Gastroesophageal sphincter (tissue), 4 donors: ENCODE measurements at regions not wholly inside any gene's neighbourhood (a gene's known extent, or its start where the extent isn't known, plus 50 kb on each side); places are given as distances from the start of the nearest gene placed in this dataset.

Source experiments
- ATAC-seq: fragments of 150-250 bp; one replicate; pipeline ENCODE4 v1.9.1; 2016; ENCODE audit warnings: mild to moderate bottlenecking, moderate library complexity
- H3K27ac ChIP-seq, 4 donors: fragments of 200-600 bp; sonication (generic) in 3 of 4; 1 replicate in 3 of 4; 2 replicates in 1 of 4; pipeline ENCODE4 v1.5.1; 2016 to 2019
- H3K27me3 ChIP-seq: fragments of 200-600 bp; sonication (generic); one replicate; pipeline ENCODE4 v1.5.1; 2019
- H3K36me3 ChIP-seq, 2 donors: fragments of 200-600 bp; sonication (generic); one replicate each; pipeline ENCODE4 v1.5.1; 2019; ENCODE audit warnings: control low read depth in 1 of 2
- H3K4me1 ChIP-seq, 3 donors: fragments of 200-600 bp; sonication (generic); 1 replicate in 2 of 3; 2 replicates in 1 of 3; pipeline ENCODE4 v1.5.1; 2016 to 2019; ENCODE audit warnings: control low read depth in 2 of 3
- H3K4me3 ChIP-seq, 2 donors: fragments of 200-600 bp; sonication (generic); one replicate each; pipeline ENCODE4 v1.5.1; 2019; ENCODE audit warnings: mild to moderate bottlenecking in 1 of 2, moderate library complexity in 1 of 2
- H3K9me3 ChIP-seq, 3 donors: fragments of 200-600 bp; sonication (generic); one replicate each; pipeline ENCODE4 v1.5.1; 2017 to 2019; ENCODE audit warnings: control low read depth in 2 of 3
- CTCF ChIP-seq, 4 experiments: fragments of 200-600 bp in 2 of 4; fragments of 450-650 bp in 2 of 4; sonication (generic) in 1 of 4; IDR thresholded peaks; one replicate each; pipeline ENCODE4 v1.5.1; 2017 to 2019; ENCODE audit warnings: antibody characterized with exemption in 4 of 4, mild to moderate bottlenecking in 2 of 4, moderate library complexity in 2 of 4
- EP300 ChIP-seq: sonication (generic); formaldehyde crosslinking; IDR thresholded peaks from one replicate; pipeline ENCODE4 v1.6.1; 2017; ENCODE audit warnings: antibody characterized with exemption, mild to moderate bottlenecking
- POLR2A ChIP-seq, 2 donors: fragments of 450-650 bp; IDR thresholded peaks; one replicate each; pipeline ENCODE4 v1.6.1; 2017; ENCODE audit warnings: antibody characterized with exemption in 2 of 2, mild to moderate bottlenecking in 2 of 2, moderate library complexity in 1 of 2
- POLR2AphosphoS5 ChIP-seq: sonication (generic); formaldehyde crosslinking; IDR thresholded peaks from one replicate; pipeline ENCODE4 v1.6.1; 2017; ENCODE audit warnings: antibody characterized with exemption
- WGBS, 2 donors: methylation state at CpG; one replicate each; pipeline ENCODE4 v1.1.5; 2018; ENCODE audit warnings: low coverage in 1 of 2; 5-methylcytosine and 5-hydroxymethylcytosine counted together

- ATAC-seq, result no peak
- Histone ChIP-seq H3K4me3 (no peak overlapping the region), H3K27me3 (no peaks in the 10 kb centered on the region), H3K27ac (no peak overlapping the region), H3K9me3 (no peaks in the 10 kb centered on the region), H3K36me3 (no peaks in the 10 kb centered on the region), H3K4me1 (peaks cover 0 to 12% (median 0%) of the 10 kb centered on the region in 3 donors)
- no peak for TF ChIP-seq EP300
- no peak for TF ChIP-seq POLR2AphosphoS5
- TF ChIP-seq POLR2A (IDR thresholded peaks at IDR 0.05), result no peak
- no peak for TF ChIP-seq CTCF (IDR thresholded peaks at IDR 0.05)
- WGBS, 2 donors, result 80 to 86% methylated on average over 8 of the region's 8 CpGs
These were observed 339.2 kb upstream of the SALL3 start for GRCh38 chr18:78640246-78640995.

GRCh38 chr18:78641689-78642231 is 337.9 kb upstream of the SALL3 start:
- Histone ChIP-seq H3K9me3 (no peaks in the 10 kb centered on the region), H3K27me3 (no peaks in the 10 kb centered on the region), H3K36me3 (no peaks in the 10 kb centered on the region), H3K27ac (no peak overlapping the region), H3K4me3 (no peak overlapping the region), H3K4me1 (peaks cover 0 to 12% (median 0%) of the 10 kb centered on the region in 3 donors)
- no peak for TF ChIP-seq CTCF (IDR thresholded peaks at IDR 0.05)
- TF ChIP-seq EP300, result no peak
- TF ChIP-seq POLR2A (IDR thresholded peaks at IDR 0.05), result no peak
- no peak for TF ChIP-seq POLR2AphosphoS5
- WGBS, 2 donors, result 14 to 20% methylated on average over 3 of the region's 3 CpGs
- no peak for ATAC-seq

DNA sequence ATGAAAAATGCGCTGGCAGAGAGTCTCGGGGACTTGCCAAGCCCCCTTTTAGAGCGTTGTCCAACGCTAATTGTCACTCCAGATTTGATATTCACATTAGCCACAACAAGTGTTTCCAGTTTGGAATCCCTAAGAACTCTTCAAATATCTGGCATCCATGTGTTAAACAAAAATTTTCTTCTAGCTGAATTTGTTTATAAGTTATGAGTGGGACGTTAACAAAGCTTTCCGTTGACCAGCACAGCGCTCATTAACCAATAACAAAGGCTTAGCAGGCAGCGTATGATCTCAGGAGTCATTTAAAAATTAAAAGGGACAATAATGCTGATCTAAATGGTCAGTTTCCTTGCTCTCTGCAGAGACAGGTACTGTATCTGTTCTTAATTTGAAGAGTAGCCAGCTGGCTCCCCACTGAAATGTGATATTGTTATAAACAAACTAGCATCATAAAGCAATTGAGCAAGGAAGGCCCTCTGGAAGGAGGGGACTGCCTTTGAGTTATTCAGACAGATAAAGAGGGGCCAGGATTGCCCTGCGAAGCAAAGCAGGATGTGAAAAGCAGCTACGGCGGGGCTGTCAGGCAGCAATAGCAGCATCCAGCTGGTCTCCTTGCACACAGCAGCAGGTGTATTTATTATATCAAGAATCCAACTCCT is 337.2 kb upstream of the SALL3 start:
- 17 to 19% methylated on average over 9 to 11 of the region's 11 CpGs for WGBS, 2 donors
- ATAC-seq, result no peak
- H3K4me3 ChIP-seq, result no peak overlapping the region
- TF ChIP-seq POLR2A (IDR thresholded peaks at IDR 0.05), result no peak
- no peak for TF ChIP-seq EP300
- TF ChIP-seq CTCF (IDR thresholded peaks at IDR 0.05), result no peak
- no peak for TF ChIP-seq POLR2AphosphoS5
- H3K9me3 ChIP-seq, result no peaks in the 10 kb centered on the region
- no peak overlapping the region for H3K27ac ChIP-seq
- no peaks in the 10 kb centered on the region for H3K27me3 ChIP-seq
- H3K4me1 ChIP-seq, result peaks cover 0 to 12% (median 0%) of the 10 kb centered on the region in 3 donors
- no peaks in the 10 kb centered on the region for H3K36me3 ChIP-seq

GRCh38 chr18:78643004-78643403 is 336.6 kb upstream of the SALL3 start:
- H3K4me3 ChIP-seq, result no peak overlapping the region
- H3K27ac ChIP-seq, result no peak overlapping the region
- peaks cover 0 to 12% (median 0%) of the 10 kb centered on the region in 3 donors for H3K4me1 ChIP-seq
- no peaks in the 10 kb centered on the region for H3K27me3 ChIP-seq
- no peaks in the 10 kb centered on the region for H3K36me3 ChIP-seq
- TF ChIP-seq POLR2A (IDR thresholded peaks at IDR 0.05) (no peak), EP300 (no peak), POLR2AphosphoS5 (no peak), CTCF (IDR thresholded peaks at IDR 0.05) (no peak)
- H3K9me3 ChIP-seq, result no peaks in the 10 kb centered on the region
- no peak for ATAC-seq
- WGBS, 2 donors, result 21 to 23% methylated on average over 4 of the region's 4 CpGs
